Prostate gland (tissue), 2 donors: ENCODE measurements at regions not wholly inside any gene's neighbourhood (a gene's known extent, or its start where the extent isn't known, plus 50 kb on each side); places are given as distances from the start of the nearest gene placed in this dataset.
A peak's percentile ranks its signal among the peaks of the same experiment; 100 is the strongest.

Source experiments
- DNase-seq: peaks from one replicate; pipeline ENCODE4 v3.0.0-alpha.2; 2019; ENCODE audit warnings: low spot score
- H3K27ac ChIP-seq, 2 donors: fragments of 200-600 bp; sonication (generic); 2 replicates each; pipeline ENCODE4 v1.5.1; 2017 to 2019
- H3K27me3 ChIP-seq: fragments of 200-600 bp; sonication (generic); replicated peaks from 2 replicates; pipeline ENCODE4 v1.5.1; 2019; ENCODE audit not compliant: insufficient read depth
- H3K36me3 ChIP-seq, 2 donors: fragments of 200-600 bp; sonication (generic); 1 replicate in 1 of 2; 2 replicates in 1 of 2; pipeline versions ENCODE4 v1.5.1 to v1.8.1; 2017 to 2019
- H3K4me1 ChIP-seq: fragments of 200-600 bp; sonication (generic); replicated peaks from 2 replicates; pipeline ENCODE4 v1.5.1; 2019
- H3K4me3 ChIP-seq, 2 donors: fragments of 200-600 bp; sonication (generic); 2 replicates each; pipeline ENCODE4 v1.5.1; 2017 to 2019
- H3K9me3 ChIP-seq: fragments of 200-600 bp; sonication (generic); 2 replicates; pipeline ENCODE4 v1.5.1; 2017
- POLR2A ChIP-seq: fragments of 450-650 bp; IDR thresholded peaks from one replicate; pipeline ENCODE4 v1.6.1; 2016; ENCODE audit warnings: antibody characterized with exemption, mild to moderate bottlenecking
- POLR2AphosphoS5 ChIP-seq: sonication (generic); formaldehyde crosslinking; IDR thresholded peaks from one replicate; pipeline ENCODE4 v1.6.1; 2017; ENCODE audit warnings: antibody characterized with exemption
- WGBS: methylation state at CpG from one replicate; pipeline ENCODE4 v1.1.5; 2018; 5-methylcytosine and 5-hydroxymethylcytosine counted together
- intact Hi-C: fragments of 100-400 bp; cut with DNase I; formaldehyde crosslinking; loops from one replicate; pipeline ENCODE4 v1.14.2; 2022
- TF ChIP-seq, protein P1 (sequence below), 4 experiments: fragments of 200-600 bp in 2 of 4; fragments of 450-650 bp in 2 of 4; sonication (generic) in 2 of 4; IDR thresholded peaks; 1 replicate in 3 of 4; 2 replicates in 1 of 4; pipeline ENCODE4 v1.5.1; 2016 to 2019; ENCODE audit warnings: antibody characterized with exemption in 4 of 4, mild to moderate bottlenecking in 2 of 4, moderate library complexity in 2 of 4

DNA sequence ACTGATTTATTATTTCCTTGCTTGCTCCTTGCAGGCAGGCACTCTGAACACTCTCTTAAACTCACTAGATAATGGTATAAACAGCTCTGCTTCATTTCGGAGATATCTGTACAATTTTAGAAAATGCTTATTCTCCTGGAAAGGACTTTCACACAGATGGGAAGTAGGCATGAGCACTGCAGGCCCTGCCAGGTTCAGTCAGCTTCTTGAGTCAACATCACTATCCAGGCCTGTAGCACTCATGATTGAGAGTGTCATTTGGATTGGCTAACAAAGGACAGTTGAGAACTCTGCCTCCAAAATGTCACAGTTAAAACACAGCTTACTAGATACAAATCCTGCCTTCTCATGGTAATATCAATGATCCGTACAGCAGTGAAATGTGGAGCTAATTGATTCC, 181.9 kb downstream of the CYYR1 start:
- TF ChIP-seq POLR2AphosphoS5 (no peak), POLR2A (no peak)
- TF ChIP-seq, protein P1, sequence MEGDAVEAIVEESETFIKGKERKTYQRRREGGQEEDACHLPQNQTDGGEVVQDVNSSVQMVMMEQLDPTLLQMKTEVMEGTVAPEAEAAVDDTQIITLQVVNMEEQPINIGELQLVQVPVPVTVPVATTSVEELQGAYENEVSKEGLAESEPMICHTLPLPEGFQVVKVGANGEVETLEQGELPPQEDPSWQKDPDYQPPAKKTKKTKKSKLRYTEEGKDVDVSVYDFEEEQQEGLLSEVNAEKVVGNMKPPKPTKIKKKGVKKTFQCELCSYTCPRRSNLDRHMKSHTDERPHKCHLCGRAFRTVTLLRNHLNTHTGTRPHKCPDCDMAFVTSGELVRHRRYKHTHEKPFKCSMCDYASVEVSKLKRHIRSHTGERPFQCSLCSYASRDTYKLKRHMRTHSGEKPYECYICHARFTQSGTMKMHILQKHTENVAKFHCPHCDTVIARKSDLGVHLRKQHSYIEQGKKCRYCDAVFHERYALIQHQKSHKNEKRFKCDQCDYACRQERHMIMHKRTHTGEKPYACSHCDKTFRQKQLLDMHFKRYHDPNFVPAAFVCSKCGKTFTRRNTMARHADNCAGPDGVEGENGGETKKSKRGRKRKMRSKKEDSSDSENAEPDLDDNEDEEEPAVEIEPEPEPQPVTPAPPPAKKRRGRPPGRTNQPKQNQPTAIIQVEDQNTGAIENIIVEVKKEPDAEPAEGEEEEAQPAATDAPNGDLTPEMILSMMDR (IDR thresholded peaks at IDR 0.05), result no peak
- DNase-seq, result no peak
- Histone ChIP-seq H3K9me3 (no peaks in the 10 kb centered on the region), H3K36me3 (no peaks in the 10 kb centered on the region), H3K27me3 (no peaks in the 10 kb centered on the region), H3K4me1 (no peaks in the 10 kb centered on the region), H3K4me3 (no peak overlapping the region), H3K27ac (no peak overlapping the region)
- 57% methylated on average over 2 of the region's 2 CpGs for WGBS
- intact Hi-C loops, result no loop called here

DNA sequence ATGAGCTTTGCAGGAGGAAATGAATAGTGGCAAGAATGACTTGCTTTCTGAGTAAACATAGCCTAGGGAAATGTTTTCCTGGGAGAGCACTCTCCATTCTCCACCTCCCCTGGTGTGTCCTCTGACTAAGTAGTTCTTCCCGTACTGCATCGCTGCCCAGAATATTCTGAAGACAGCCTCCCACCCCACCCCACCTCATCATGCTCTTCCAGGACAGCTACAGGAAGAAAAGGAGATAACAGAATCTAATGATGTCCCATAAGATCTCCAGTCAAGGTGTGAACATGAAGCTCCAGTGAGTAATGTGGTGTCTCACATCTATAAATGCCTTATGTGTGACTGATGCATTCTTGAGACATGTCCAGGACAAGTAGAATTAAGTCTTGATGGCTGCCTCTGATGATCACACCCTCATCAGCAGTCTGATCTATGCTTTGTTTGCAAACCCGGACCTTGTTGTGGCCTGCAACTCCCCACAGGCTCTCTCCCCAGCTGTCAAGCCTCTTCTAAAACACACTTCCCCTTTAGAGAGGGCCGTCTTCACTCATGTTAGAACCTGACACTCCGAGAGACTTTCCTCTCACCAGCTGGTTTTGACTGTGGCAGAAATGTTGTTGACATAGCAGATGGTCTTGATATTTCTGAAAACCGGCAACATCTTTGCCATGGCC, 183.0 kb downstream of the CYYR1 start:
- H3K36me3 ChIP-seq, result no peaks in the 10 kb centered on the region
- TF ChIP-seq POLR2AphosphoS5, result no peak
- no peak for TF ChIP-seq POLR2A
- TF ChIP-seq, protein P1 (IDR thresholded peaks at IDR 0.05), result no peak
- no peaks in the 10 kb centered on the region for H3K9me3 ChIP-seq
- H3K27me3 ChIP-seq, result no peaks in the 10 kb centered on the region
- no peaks in the 10 kb centered on the region for H3K4me1 ChIP-seq
- intact Hi-C loops, result no loop called here
- no peak overlapping the region for H3K27ac ChIP-seq
- peak; percentile 49 for DNase-seq
- WGBS, result 26% methylated on average over 6 of the region's 6 CpGs
- H3K4me3 ChIP-seq, result no peak overlapping the region

DNA sequence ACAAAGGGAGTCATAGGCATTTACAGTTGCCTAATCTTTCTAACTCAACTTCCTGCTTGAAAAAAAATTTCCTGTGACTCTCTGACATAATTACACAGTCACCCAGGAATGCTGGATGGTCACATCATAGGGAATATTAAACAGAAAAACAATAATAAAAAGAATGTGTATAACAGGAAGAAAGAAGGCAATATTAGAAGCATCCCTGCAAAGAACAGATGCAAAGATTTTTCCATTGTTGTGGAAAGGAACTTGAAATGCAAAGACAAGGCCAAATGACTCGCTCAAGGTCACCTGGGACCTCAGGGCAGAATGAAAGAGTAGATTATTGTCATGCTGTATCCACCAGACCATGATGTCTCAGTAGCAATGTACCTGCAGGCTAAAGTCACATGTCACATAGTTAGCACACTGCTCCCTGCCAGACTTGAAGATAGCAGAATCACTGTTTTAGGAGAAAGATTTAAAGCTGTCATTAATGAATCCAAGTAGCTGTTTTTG, 184.3 kb downstream of the CYYR1 start:
- DNase-seq, result no peak
- Histone ChIP-seq H3K27ac (no peak overlapping the region), H3K4me1 (no peaks in the 10 kb centered on the region), H3K27me3 (no peaks in the 10 kb centered on the region), H3K4me3 (no peak overlapping the region), H3K36me3 (no peaks in the 10 kb centered on the region), H3K9me3 (no peaks in the 10 kb centered on the region)
- WGBS, result 68% methylated on average over 1 of the region's 1 CpG
- intact Hi-C loops, result no loop called here
- TF ChIP-seq POLR2AphosphoS5 (no peak), POLR2A (no peak)
- TF ChIP-seq, protein P1 (IDR thresholded peaks at IDR 0.05), result no peak

DNA sequence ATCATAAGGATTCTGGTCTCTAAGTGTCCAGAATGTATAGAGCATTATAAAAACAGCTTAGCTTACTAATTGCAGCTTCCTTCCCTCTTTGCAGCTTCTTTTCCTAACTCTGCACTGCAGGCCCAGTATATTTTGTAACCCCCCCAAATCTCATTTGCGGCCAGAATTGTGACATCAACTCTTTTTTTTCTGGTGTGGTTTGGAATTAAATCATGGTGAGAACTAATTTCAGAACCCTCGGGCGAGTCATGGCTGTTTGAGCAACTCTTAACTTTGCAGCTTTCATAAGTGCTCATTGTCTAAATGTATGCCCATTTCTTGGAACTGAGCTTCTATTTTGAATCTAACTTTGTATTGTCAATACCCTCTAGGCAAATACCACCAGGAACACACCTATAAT, 187.4 kb downstream of the CYYR1 start:
- TF ChIP-seq POLR2AphosphoS5, result no peak
- no peak for TF ChIP-seq POLR2A
- TF ChIP-seq, protein P1 (IDR thresholded peaks at IDR 0.05), result no peak
- no peaks in the 10 kb centered on the region for H3K36me3 ChIP-seq
- intact Hi-C loops, result no loop called here
- no peaks in the 10 kb centered on the region for H3K27me3 ChIP-seq
- no peaks in the 10 kb centered on the region for H3K9me3 ChIP-seq
- H3K4me3 ChIP-seq, result no peak overlapping the region
- DNase-seq, result no peak
- 72% methylated on average over 3 of the region's 3 CpGs for WGBS
- H3K4me1 ChIP-seq, result no peaks in the 10 kb centered on the region
- H3K27ac ChIP-seq, result no peak overlapping the region

DNA sequence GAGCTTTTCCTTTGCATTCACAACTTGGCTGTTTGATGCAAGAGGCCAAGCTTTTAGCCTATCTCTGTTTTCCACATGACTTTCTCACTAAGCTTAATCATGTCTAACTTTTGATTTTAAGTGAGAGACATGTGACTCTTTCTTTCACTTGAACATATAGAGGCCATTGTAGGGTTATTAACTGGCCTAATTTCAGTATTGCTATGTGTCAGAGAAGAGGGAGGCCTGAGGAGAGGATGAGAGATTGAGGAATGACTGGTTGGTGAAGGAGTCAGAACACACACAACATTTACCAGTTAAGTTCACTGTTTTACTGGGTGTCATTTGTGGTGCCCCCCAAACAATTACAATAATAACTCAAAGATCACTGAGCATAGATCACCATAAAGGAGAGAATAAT, 193.5 kb downstream of the CYYR1 start:
- TF ChIP-seq POLR2A (no peak), POLR2AphosphoS5 (no peak)
- TF ChIP-seq, protein P1 (IDR thresholded peaks at IDR 0.05), result no peak
- no peaks in the 10 kb centered on the region for H3K36me3 ChIP-seq
- intact Hi-C loops, result no loop called here

More for the DNA sequence above, 193.5 kb downstream of the CYYR1 start:
- Histone ChIP-seq H3K9me3 (no peaks in the 10 kb centered on the region), H3K4me1 (no peaks in the 10 kb centered on the region), H3K27ac (no peak overlapping the region), H3K27me3 (no peaks in the 10 kb centered on the region), H3K4me3 (no peak overlapping the region)
- DNase-seq, result no peak
